GM21447 (cell line): ENCODE measurements at regions not wholly inside any gene's neighbourhood (a gene's known extent, or its start where the extent isn't known, plus 50 kb on each side); places are given as distances from the start of the nearest gene placed in this dataset.

Experiments
- ATAC-seq: cut with Tn5 transposase; IDR thresholded peaks from one replicate; pipeline ENCODE4 v1.9.1; 2021; ENCODE audit not compliant: unreplicated experiment

- no peak for ATAC-seq
Measured at GRCh38 chr5:2125171-2125900, 242.6 kb upstream of the IRX4 start.

- no peak for ATAC-seq
Measured at GRCh38 chr5:2124434-2125170, 241.9 kb upstream of the IRX4 start.

DNA sequence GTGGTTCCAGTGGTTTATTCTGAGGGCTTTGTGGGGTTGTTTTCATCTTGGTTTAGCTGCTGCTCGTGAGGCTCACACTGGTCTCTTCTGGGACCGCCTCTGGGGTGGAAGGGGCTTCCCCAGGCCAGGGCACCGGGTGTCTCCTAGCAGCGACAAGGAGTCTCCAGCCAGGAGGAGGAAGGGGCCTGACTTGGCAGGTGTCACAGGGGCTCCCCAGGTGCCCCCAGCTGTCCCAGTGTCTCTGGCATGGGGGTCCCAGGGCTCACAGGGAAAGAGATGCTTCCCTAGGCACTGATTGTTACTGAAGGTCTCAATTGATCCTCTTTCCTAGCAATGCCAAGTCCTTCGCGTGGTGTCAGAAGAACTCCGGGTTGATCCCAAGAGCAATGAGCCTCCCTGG lies 241.1 kb upstream of the IRX4 start:
- ATAC-seq, result no peak

DNA sequence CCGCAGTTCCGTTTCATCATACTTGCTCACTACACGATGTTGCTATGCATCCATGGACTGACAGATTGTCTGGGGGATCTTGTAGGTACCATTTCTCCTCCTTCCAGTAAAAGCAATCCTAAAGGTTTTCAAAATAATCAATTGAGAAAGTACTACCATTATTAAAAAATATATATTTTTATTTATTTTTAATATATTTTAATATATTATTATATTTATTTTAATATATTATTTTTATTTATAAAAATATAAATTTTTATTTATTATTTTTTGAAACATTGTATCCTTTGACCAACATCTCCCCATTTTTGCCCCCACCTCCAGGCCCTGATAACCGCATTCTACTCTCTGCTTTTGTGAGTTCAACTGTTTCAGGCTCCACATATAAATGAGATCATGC lies 237.6 kb upstream of the IRX4 start:
- ATAC-seq, result no peak

GRCh38 chr5:2119573-2119972 lies 236.8 kb upstream of the IRX4 start:
- ATAC-seq, result no peak

- ATAC-seq, result no peak
Measured at GRCh38 chr5:2113348-2114131, 230.8 kb upstream of the IRX4 start.

- ATAC-seq, result no peak
Measured at GRCh38 chr5:2112173-2113025, 229.7 kb upstream of the IRX4 start.

- ATAC-seq, result no peak
Measured at GRCh38 chr5:2111569-2112105, 228.9 kb upstream of the IRX4 start.

GRCh38 chr5:2110934-2111462 lies 228.3 kb upstream of the IRX4 start:
- ATAC-seq, result no peak

GRCh38 chr5:2110137-2110933 lies 227.6 kb upstream of the IRX4 start:
- no peak for ATAC-seq

DNA sequence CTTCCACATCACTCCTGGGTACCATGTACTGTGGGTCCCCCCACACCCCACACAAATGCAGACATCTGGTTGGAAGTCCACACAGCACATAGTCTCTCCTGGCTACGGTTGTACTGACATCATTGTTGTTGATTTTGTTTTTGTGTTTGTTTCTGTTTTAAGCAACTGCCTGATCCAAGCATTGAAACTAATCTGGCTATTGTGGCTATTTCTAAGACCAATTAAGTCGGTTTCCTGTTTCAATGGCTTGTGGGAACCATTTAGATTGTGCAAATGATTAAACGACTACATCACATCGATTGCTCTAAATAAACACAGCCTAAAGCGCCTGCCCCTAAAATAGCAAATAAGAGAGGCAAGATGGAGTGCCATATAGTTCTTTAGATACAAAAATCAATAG lies 226.8 kb upstream of the IRX4 start:
- ATAC-seq, result no peak

GRCh38 chr5:2106721-2107120 lies 224.0 kb upstream of the IRX4 start:
- no peak for ATAC-seq

- ATAC-seq, result no peak
Measured at GRCh38 chr5:2105141-2105540, 222.4 kb upstream of the IRX4 start.

GRCh38 chr5:2103940-2104339 lies 221.2 kb upstream of the IRX4 start:
- ATAC-seq, result no peak

GRCh38 chr5:2102819-2103776 lies 220.4 kb upstream of the IRX4 start:
- no peak for ATAC-seq

DNA sequence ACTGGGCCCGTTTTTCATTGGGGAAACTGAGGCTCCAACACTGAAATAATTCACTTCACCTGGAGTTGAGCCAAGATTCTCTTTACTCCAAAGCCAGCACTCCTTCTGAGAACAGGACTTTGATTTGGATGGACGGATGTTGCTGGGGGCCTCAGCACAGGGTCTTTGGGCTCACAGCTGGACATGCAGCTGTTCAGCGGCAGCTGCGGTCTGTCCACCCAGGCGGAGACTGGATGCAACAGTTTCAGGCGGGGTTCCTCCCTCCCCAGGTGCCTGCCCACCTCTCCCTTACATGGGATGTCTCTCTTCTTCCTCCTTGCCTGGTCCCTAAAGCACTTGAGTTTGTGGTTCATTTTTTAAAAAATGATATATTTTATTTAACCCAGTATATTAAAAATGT lies 219.0 kb upstream of the IRX4 start:
- ATAC-seq, result no peak

- ATAC-seq, result no peak
Measured at GRCh38 chr5:2096887-2097505, 214.3 kb upstream of the IRX4 start.

DNA sequence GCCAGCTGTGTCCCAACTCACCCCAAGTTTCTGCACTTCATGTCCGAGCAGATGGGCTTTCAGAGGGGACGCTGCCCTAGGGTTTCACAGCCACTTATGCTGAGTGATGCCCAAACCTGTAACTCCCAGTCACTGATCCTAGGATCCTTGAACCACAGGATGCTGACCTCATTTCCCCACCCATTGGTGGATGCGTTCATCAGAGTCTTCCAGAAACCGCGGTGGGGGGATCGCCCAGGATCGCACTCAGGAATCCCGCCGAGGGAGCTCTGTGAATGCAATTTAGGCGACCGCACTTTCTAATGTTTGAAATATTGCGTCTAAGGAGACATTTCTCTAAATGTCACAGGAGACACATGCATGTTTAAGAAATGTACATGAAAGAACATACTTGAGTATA lies 212.3 kb upstream of the IRX4 start:
- ATAC-seq, result no peak
